ENCODE measurements at regions not wholly inside any gene's neighbourhood (a gene's known extent, or its start where the extent isn't known, plus 50 kb on each side); places are given as distances from the start of the nearest gene placed in this dataset.

DNA sequence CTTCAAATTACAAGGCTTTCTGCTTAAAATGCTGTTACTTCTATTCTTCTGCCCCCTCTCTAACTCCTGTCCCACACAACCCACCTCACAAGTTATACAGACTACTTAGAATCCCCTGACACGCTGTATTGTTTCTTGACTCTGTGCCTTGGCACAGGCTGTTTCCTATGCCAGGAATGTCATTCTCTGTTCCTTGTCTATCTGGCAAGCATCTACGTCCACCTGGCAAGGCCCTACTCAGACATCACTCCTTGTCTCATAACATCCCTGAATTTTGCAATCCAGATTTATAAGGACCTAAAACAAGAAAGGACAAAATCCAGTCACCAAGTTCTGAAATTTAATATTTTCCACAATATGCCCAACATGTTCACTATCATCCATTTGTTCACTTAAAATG, 182.0 kb upstream of the CHRM3 start:
- TF ChIP-seq POLR2A (IDR thresholded peaks at IDR 0.05; ENCODE audit: low read depth, low read length) (no peak), POLR2AphosphoS5 (IDR thresholded peaks at IDR 0.05; ENCODE audit: low read depth, low read length) (no peak), TAF1 (IDR thresholded peaks at IDR 0.05; ENCODE audit: low read depth, low read length) (no peak), PAX5 (IDR thresholded peaks at IDR 0.05; ENCODE audit: insufficient read depth, low read length, severe bottlenecking) (no peak), SPI1 (IDR thresholded peaks at IDR 0.05; ENCODE audit: low read depth, low read length) (no peak)

All from GM12891 (cell line).